Neuronal stem cell (in vitro differentiated cells): ENCODE measurements at regions not wholly inside any gene's neighbourhood (a gene's known extent, or its start where the extent isn't known, plus 50 kb on each side); places are given as distances from the start of the nearest gene placed in this dataset.
"Not testable (repeated sequence)": the region's sequence is repeated elsewhere in the genome, so short reads cannot be mapped to it uniquely, and the experiment has no call there.

ENCODE experiments used
- DNase-seq: peaks from one replicate; pipeline ENCODE4 v3.0.0-alpha.2; 2013; ENCODE audit warnings: low spot score
- H2AFZ ChIP-seq: one replicate; pipeline ENCODE4 v1.6.1; 2013; ENCODE audit warnings: mild to moderate bottlenecking, low read length, inconsistent platforms
- H2AK5ac ChIP-seq: 2 replicates; pipeline ENCODE4 v1.6.1; 2013; ENCODE audit warnings: low read depth, mild to moderate bottlenecking, inconsistent platforms, low read length, moderate library complexity, mixed read lengths
- H2BK120ac ChIP-seq: 2 replicates; pipeline ENCODE4 v1.6.1; 2013; ENCODE audit warnings: low read depth, mild to moderate bottlenecking, inconsistent platforms, low read length, moderate library complexity, mixed read lengths
- H2BK12ac ChIP-seq: one replicate; pipeline ENCODE4 v1.6.1; 2013; ENCODE audit warnings: low read length, inconsistent platforms
- H2BK15ac ChIP-seq: 2 replicates; pipeline ENCODE4 v1.6.1; 2013; ENCODE audit warnings: mild to moderate bottlenecking, low read length, inconsistent platforms, mixed read lengths
- H2BK5ac ChIP-seq: one replicate; pipeline ENCODE4 v1.6.1; 2013; ENCODE audit warnings: inconsistent platforms, mild to moderate bottlenecking, low read length, moderate library complexity
- H3K14ac ChIP-seq: one replicate; pipeline ENCODE4 v1.6.1; 2013; ENCODE audit warnings: low read length, inconsistent platforms
- H3K18ac ChIP-seq: 2 replicates; pipeline ENCODE4 v1.6.1; 2013; ENCODE audit warnings: low read length, inconsistent platforms
- H3K23ac ChIP-seq: 2 replicates; pipeline ENCODE4 v1.6.1; 2013; ENCODE audit warnings: low read depth, mild to moderate bottlenecking, mixed read lengths, low read length, inconsistent platforms; ENCODE audit not compliant: poor library complexity
- H3K27ac ChIP-seq: replicated peaks from 3 replicates; pipeline ENCODE4 v1.5.1; 2013; ENCODE audit warnings: low read length, inconsistent platforms
- H3K27me3 ChIP-seq, 3 experiments: 2 replicates each; pipeline ENCODE4 v1.6.1; 2013; ENCODE audit warnings: low read length in 3 of 3, mild to moderate bottlenecking in 2 of 3, inconsistent platforms in 1 of 3, low read depth in 1 of 3, mixed read lengths in 1 of 3, moderate library complexity in 1 of 3; ENCODE audit not compliant: control insufficient read depth in 3 of 3, insufficient read depth in 3 of 3
- H3K36me3 ChIP-seq, 2 donors: replicated peaks in 1 of 2; 2 replicates each; pipeline ENCODE4 v1.6.1; 2013; ENCODE audit warnings: low read length in 2 of 2; ENCODE audit not compliant: control insufficient read depth in 2 of 2, insufficient read depth in 2 of 2
- H3K4ac ChIP-seq: 2 replicates; pipeline ENCODE4 v1.6.1; 2013; ENCODE audit warnings: inconsistent platforms, mild to moderate bottlenecking, low read length, moderate library complexity
- H3K4me1 ChIP-seq, 2 donors: 1 replicate in 1 of 2; 2 replicates in 1 of 2; pipeline ENCODE4 v1.6.1; 2013; ENCODE audit warnings: low read length in 2 of 2, low read depth in 1 of 2; ENCODE audit not compliant: control insufficient read depth in 2 of 2, insufficient read depth in 1 of 2
- H3K4me2 ChIP-seq: one replicate; pipeline ENCODE4 v1.6.1; 2013; ENCODE audit warnings: mild to moderate bottlenecking, low read length, inconsistent platforms; ENCODE audit not compliant: insufficient read depth, poor library complexity, severe bottlenecking
- H3K4me3 ChIP-seq, 2 donors: 2 replicates each; pipeline ENCODE4 v1.5.1; 2013; ENCODE audit warnings: low read length in 2 of 2, mild to moderate bottlenecking in 2 of 2, inconsistent platforms in 1 of 2, moderate library complexity in 1 of 2
- H3K79me1 ChIP-seq: one replicate; pipeline ENCODE4 v1.6.1; 2013; ENCODE audit warnings: low read depth, mild to moderate bottlenecking, inconsistent platforms, low read length, moderate library complexity
- H3K9ac ChIP-seq: one replicate; pipeline ENCODE4 v1.6.1; 2013; ENCODE audit warnings: mild to moderate bottlenecking, low read depth, low read length, inconsistent platforms; ENCODE audit not compliant: poor library complexity
- H3K9me3 ChIP-seq, 2 donors: replicated peaks in 1 of 2; 2 replicates each; pipeline versions ENCODE3 to v1.6.1; 2013; ENCODE audit warnings: low read length in 2 of 2, mild to moderate bottlenecking in 2 of 2, inconsistent platforms in 1 of 2, low read depth in 1 of 2, mixed read lengths in 1 of 2, moderate library complexity in 1 of 2; ENCODE audit not compliant: control insufficient read depth in 2 of 2, insufficient read depth in 1 of 2
- H4K8ac ChIP-seq: one replicate; pipeline ENCODE4 v1.6.1; 2013; ENCODE audit warnings: low read depth, mild to moderate bottlenecking, inconsistent platforms, low read length, moderate library complexity
- H4K91ac ChIP-seq: one replicate; pipeline ENCODE4 v1.6.1; 2013; ENCODE audit warnings: low read length, low read depth, mild to moderate bottlenecking, inconsistent platforms; ENCODE audit not compliant: poor library complexity
- WGBS, 2 donors: extraction: QIAGEN DNeasy Blood & Tissue Kit; methylation state at CpG; one replicate each; pipeline ENCODE4 v1.1.7; 2013; ENCODE audit warnings: missing lambda C conversion rate in 2 of 2, mixed read lengths in 1 of 2; ENCODE audit not compliant: insufficient read length in 2 of 2, insufficient replicate concordance in 1 of 2; ENCODE audit errors: extremely low coverage in 2 of 2; 5-methylcytosine and 5-hydroxymethylcytosine counted together

DNA sequence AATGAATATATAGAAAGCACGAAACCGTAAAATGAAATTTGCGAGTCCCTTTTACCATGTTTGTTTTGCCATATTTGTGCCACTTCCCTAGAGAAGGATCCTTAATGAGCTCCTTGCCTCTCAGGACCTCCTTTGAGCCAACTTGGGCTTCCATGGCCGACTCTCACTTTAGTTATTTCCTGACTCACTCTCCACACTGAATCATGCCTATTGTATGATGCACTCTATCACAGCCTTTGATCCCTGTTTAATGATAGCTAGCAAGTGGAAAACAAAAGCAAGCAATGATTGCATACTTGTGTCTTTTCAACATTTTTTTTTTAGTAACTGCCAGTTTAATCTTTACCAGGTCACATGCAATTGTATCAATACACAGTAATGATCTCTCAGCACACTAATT, 153.2 kb downstream of the CCER1 start:
- H3K9ac ChIP-seq = no peak overlapping the region
- no peaks in the 10 kb centered on the region for H3K4me1 ChIP-seq
- no peaks in the 10 kb centered on the region for H3K27me3 ChIP-seq
- no peak for DNase-seq
- no peak overlapping the region for H4K91ac ChIP-seq
- no peak overlapping the region for H2BK12ac ChIP-seq
- H2BK5ac ChIP-seq = no peak overlapping the region
- H3K23ac ChIP-seq = no peak overlapping the region
- H2BK120ac ChIP-seq = no peak overlapping the region
- H3K9me3 ChIP-seq = peaks cover 0 to 2% of the 10 kb centered on the region in 2 donors
- no peak overlapping the region for H2AK5ac ChIP-seq
- no peak overlapping the region for H3K4ac ChIP-seq
- no peak overlapping the region for H3K27ac ChIP-seq
- no peak overlapping the region for H2AFZ ChIP-seq
- no peak overlapping the region for H4K8ac ChIP-seq
- no peak overlapping the region for H3K14ac ChIP-seq
- H3K18ac ChIP-seq = no peak overlapping the region
- no peak overlapping the region for H3K4me2 ChIP-seq
- H3K4me3 ChIP-seq = no peak overlapping the region
- no peaks in the 10 kb centered on the region for H3K36me3 ChIP-seq
- no CpG with 5 or more reads among the region's 4 CpGs for WGBS, 2 donors
- H3K79me1 ChIP-seq = no peaks in the 10 kb centered on the region
- no peak overlapping the region for H2BK15ac ChIP-seq

GRCh38 chr12:90794212-90794611, 160.8 kb downstream of the CCER1 start:
- Histone ChIP-seq H3K9me3 (peaks cover 0 to 2% of the 10 kb centered on the region in 2 donors), H2BK5ac (no peak overlapping the region), H3K14ac (no peak overlapping the region), H3K9ac (no peak overlapping the region), H3K27ac (no peak overlapping the region), H2BK12ac (no peak overlapping the region), H3K79me1 (no peaks in the 10 kb centered on the region), H2BK15ac (no peak overlapping the region), H4K91ac (no peak overlapping the region), H3K18ac (no peak overlapping the region), H3K4me1 (no peaks in the 10 kb centered on the region), H3K23ac (no peak overlapping the region), H4K8ac (no peak overlapping the region), H2AFZ (no peak overlapping the region), H3K4ac (no peak overlapping the region), H3K27me3 (no peaks in the 10 kb centered on the region), H3K4me3 (no peak overlapping the region), H3K4me2 (no peak overlapping the region), H2BK120ac (no peak overlapping the region), H3K36me3 (no peaks in the 10 kb centered on the region), H2AK5ac (no peak overlapping the region)
- DNase-seq = no peak
- WGBS, 2 donors = no CpG with 5 or more reads among the region's 2 CpGs

DNA sequence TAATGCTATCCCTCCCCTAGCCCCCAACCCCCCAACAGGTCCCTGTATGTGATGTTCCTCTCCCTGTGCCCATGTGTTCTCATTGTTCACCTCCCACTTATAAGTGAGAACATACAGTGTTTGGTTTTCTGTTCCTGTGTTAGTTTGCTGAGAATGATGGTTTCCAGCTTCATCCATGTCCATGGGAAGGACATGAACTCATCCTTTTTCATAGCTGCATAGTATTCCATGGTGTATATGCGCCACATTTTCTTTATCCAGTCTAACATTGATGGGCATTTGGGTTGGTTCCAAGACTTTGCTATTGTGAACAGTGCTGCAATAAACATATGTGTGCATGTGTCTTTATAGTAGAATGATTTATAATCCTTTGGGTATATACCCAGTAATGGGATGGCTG, 162.3 kb downstream of the CCER1 start:
- H3K36me3 ChIP-seq, H3K27me3 ChIP-seq, H2BK15ac ChIP-seq, H3K4me3 ChIP-seq, H2BK120ac ChIP-seq, H3K14ac ChIP-seq, H3K4ac ChIP-seq, H2AFZ ChIP-seq, H3K23ac ChIP-seq, H2AK5ac ChIP-seq, H4K8ac ChIP-seq, H3K9me3 ChIP-seq, H3K4me1 ChIP-seq, H4K91ac ChIP-seq, H3K18ac ChIP-seq, H3K79me1 ChIP-seq, H3K4me2 ChIP-seq, H2BK5ac ChIP-seq, DNase-seq, H3K9ac ChIP-seq, H3K27ac ChIP-seq, H2BK12ac ChIP-seq: not testable (repeated sequence)
- WGBS, 2 donors = no CpG with 5 or more reads among the region's 1 CpG

- H2BK15ac ChIP-seq = no peak overlapping the region
- no peak overlapping the region for H2BK120ac ChIP-seq
- no peak overlapping the region for H3K4me2 ChIP-seq
- H2AFZ ChIP-seq = no peak overlapping the region
- no CpG with 5 or more reads among the region's 3 CpGs for WGBS, 2 donors
- no peak overlapping the region for H4K8ac ChIP-seq
- H3K9ac ChIP-seq = no peak overlapping the region
- no peak overlapping the region for H3K14ac ChIP-seq
- H3K36me3 ChIP-seq = no peaks in the 10 kb centered on the region
- no peak overlapping the region for H3K27ac ChIP-seq
- H2BK12ac ChIP-seq = no peak overlapping the region
- H3K4ac ChIP-seq = no peak overlapping the region
- no peak overlapping the region for H2AK5ac ChIP-seq
- H4K91ac ChIP-seq = no peak overlapping the region
- H3K27me3 ChIP-seq = no peaks in the 10 kb centered on the region
- H3K79me1 ChIP-seq = no peaks in the 10 kb centered on the region
- no peak overlapping the region for H3K23ac ChIP-seq
- no peak overlapping the region for H3K4me3 ChIP-seq
- no peak overlapping the region for H3K18ac ChIP-seq
- H3K9me3 ChIP-seq = no peaks in the 10 kb centered on the region
- H3K4me1 ChIP-seq = no peaks in the 10 kb centered on the region
- no peak overlapping the region for H2BK5ac ChIP-seq
- DNase-seq = no peak
Measured at GRCh38 chr12:90791445-90791844, 163.5 kb downstream of the CCER1 start.
